Fibroblast of lung (primary cell): ENCODE measurements at regions not wholly inside any gene's neighbourhood (a gene's known extent, or its start where the extent isn't known, plus 50 kb on each side); places are given as distances from the start of the nearest gene placed in this dataset.

Experiments used
- DNase-seq, 2 donors: peaks; one replicate each; pipeline versions ENCODE4 v3.0.0 to v3.0.0-alpha.2; 2010; ENCODE audit warnings: low read depth in 2 of 2
- H2AFZ ChIP-seq: 2 replicates; pipeline ENCODE4 v1.5.1; 2012; ENCODE audit warnings: low read length, control low read depth, inconsistent platforms
- H3K27ac ChIP-seq: 2 replicates; pipeline ENCODE4 v1.5.1; 2011; ENCODE audit warnings: low read length, control low read depth; ENCODE audit not compliant: insufficient read depth
- H3K27me3 ChIP-seq: 2 replicates; pipeline ENCODE4 v1.5.1; 2011; ENCODE audit warnings: mild to moderate bottlenecking, low read length; ENCODE audit not compliant: control insufficient read depth, insufficient read depth
- H3K36me3 ChIP-seq: 2 replicates; pipeline ENCODE4 v1.5.1; 2011; ENCODE audit warnings: low read length; ENCODE audit not compliant: control insufficient read depth, insufficient read depth
- H3K4me1 ChIP-seq: 2 replicates; pipeline ENCODE4 v1.5.1; 2011; ENCODE audit warnings: low read length; ENCODE audit not compliant: control insufficient read depth, insufficient read depth; ENCODE audit errors: extremely low read depth
- H3K4me2 ChIP-seq: 2 replicates; pipeline ENCODE4 v1.5.1; 2011; ENCODE audit warnings: low read length, control low read depth; ENCODE audit not compliant: insufficient read depth; ENCODE audit errors: extremely low read depth
- H3K4me3 ChIP-seq, 4 experiments: fragments of 200-600 bp in 1 of 4; sonication (generic) in 1 of 4; replicated peaks in 1 of 4; 2 replicates each; pipeline ENCODE4 v1.5.1; 2011 to 2016; ENCODE audit warnings: low read length in 4 of 4, low read depth in 3 of 4, mild to moderate bottlenecking in 3 of 4, control low read depth in 2 of 4, inconsistent platforms in 1 of 4, mixed read lengths in 1 of 4; ENCODE audit not compliant: insufficient read depth in 1 of 4; ENCODE audit errors: control extremely low read depth in 1 of 4
- H3K79me2 ChIP-seq: 2 replicates; pipeline ENCODE4 v1.5.1; 2012; ENCODE audit warnings: mild to moderate bottlenecking, low read length, inconsistent platforms; ENCODE audit not compliant: control insufficient read depth, insufficient read depth
- H3K9ac ChIP-seq: 2 replicates; pipeline ENCODE4 v1.5.1; 2011; ENCODE audit warnings: mild to moderate bottlenecking, low read length, control low read depth; ENCODE audit not compliant: insufficient read depth
- H3K9me3 ChIP-seq: 2 replicates; pipeline ENCODE4 v1.5.1; 2012; ENCODE audit warnings: low read depth, low read length; ENCODE audit not compliant: control insufficient read depth, insufficient read depth
- H4K20me1 ChIP-seq: 2 replicates; pipeline ENCODE4 v1.5.1; 2011; ENCODE audit warnings: low read length; ENCODE audit not compliant: control insufficient read depth, insufficient read depth; ENCODE audit errors: extremely low read depth
- CTCF ChIP-seq, 2 donors: IDR thresholded peaks in 1 of 2; conservative IDR thresholded peaks in 1 of 2; 1 replicate in 1 of 2; 2 replicates in 1 of 2; pipeline ENCODE4 v1.5.1; 2011 to 2012; ENCODE audit warnings: low read length in 2 of 2, control low read depth in 1 of 2, inconsistent platforms in 1 of 2, low read depth in 1 of 2, mild to moderate bottlenecking in 1 of 2
- EZH2 ChIP-seq: IDR thresholded peaks from 2 replicates; pipeline ENCODE4 v1.5.1; 2012; ENCODE audit warnings: low read length, control low read depth, mild to moderate bottlenecking; ENCODE audit errors: missing control alignments

- no peak overlapping the region for H3K4me2 ChIP-seq
- no peak overlapping the region for H2AFZ ChIP-seq
- H3K27me3 ChIP-seq: no peaks in the 10 kb centered on the region
- no peaks in the 10 kb centered on the region for H3K36me3 ChIP-seq
- H3K9me3 ChIP-seq: no peaks in the 10 kb centered on the region
- H3K4me3 ChIP-seq: no peak overlapping the region
- no peaks in the 10 kb centered on the region for H4K20me1 ChIP-seq
- no peak for DNase-seq
- no peak overlapping the region for H3K9ac ChIP-seq
- no peaks in the 10 kb centered on the region for H3K79me2 ChIP-seq
- TF ChIP-seq CTCF (conservative IDR thresholded peaks at IDR 0.05 in 1 of 2, IDR thresholded peaks at IDR 0.05 in 1 of 2; ENCODE audit: low read depth in 1 of 2, low read length in 2 of 2) (no peak), EZH2 (no peak)
- no peaks in the 10 kb centered on the region for H3K4me1 ChIP-seq
- no peak overlapping the region for H3K27ac ChIP-seq
These were observed 202.7 kb downstream of the SALL1 start for GRCh38 chr16:50948268-50948930.

GRCh38 chr16:50947826-50948225 lies 203.2 kb downstream of the SALL1 start:
- no peak for DNase-seq
- H3K4me3 ChIP-seq: no peak overlapping the region
- no peak overlapping the region for H3K4me2 ChIP-seq
- no peaks in the 10 kb centered on the region for H3K79me2 ChIP-seq
- H3K27me3 ChIP-seq: no peaks in the 10 kb centered on the region
- H3K36me3 ChIP-seq: no peaks in the 10 kb centered on the region
- no peaks in the 10 kb centered on the region for H3K9me3 ChIP-seq
- H3K4me1 ChIP-seq: no peaks in the 10 kb centered on the region
- no peaks in the 10 kb centered on the region for H4K20me1 ChIP-seq
- no peak overlapping the region for H3K27ac ChIP-seq
- TF ChIP-seq CTCF (conservative IDR thresholded peaks at IDR 0.05 in 1 of 2, IDR thresholded peaks at IDR 0.05 in 1 of 2; ENCODE audit: low read depth in 1 of 2, low read length in 2 of 2) (no peak), EZH2 (no peak)
- no peak overlapping the region for H2AFZ ChIP-seq
- H3K9ac ChIP-seq: no peak overlapping the region

GRCh38 chr16:50946606-50947005 lies 204.5 kb downstream of the SALL1 start:
- H3K36me3 ChIP-seq: no peaks in the 10 kb centered on the region
- H4K20me1 ChIP-seq: no peaks in the 10 kb centered on the region
- DNase-seq: no peak
- H3K9me3 ChIP-seq: no peaks in the 10 kb centered on the region
- H3K4me3 ChIP-seq: no peak overlapping the region
- TF ChIP-seq EZH2 (no peak), CTCF (conservative IDR thresholded peaks at IDR 0.05 in 1 of 2, IDR thresholded peaks at IDR 0.05 in 1 of 2; ENCODE audit: low read depth in 1 of 2, low read length in 2 of 2) (no peak)
- no peaks in the 10 kb centered on the region for H3K4me1 ChIP-seq
- H2AFZ ChIP-seq: no peak overlapping the region
- no peaks in the 10 kb centered on the region for H3K27me3 ChIP-seq
- H3K4me2 ChIP-seq: no peak overlapping the region
- H3K9ac ChIP-seq: no peak overlapping the region
- no peaks in the 10 kb centered on the region for H3K79me2 ChIP-seq
- H3K27ac ChIP-seq: no peak overlapping the region
